ENCODE measurements at regions not wholly inside any gene's neighbourhood (a gene's known extent, or its start where the extent isn't known, plus 50 kb on each side); places are given as distances from the start of the nearest gene placed in this dataset.
"Not testable (repeated sequence)": the region's sequence is repeated elsewhere in the genome, so short reads cannot be mapped to it uniquely, and the experiment has no call there.

DNA sequence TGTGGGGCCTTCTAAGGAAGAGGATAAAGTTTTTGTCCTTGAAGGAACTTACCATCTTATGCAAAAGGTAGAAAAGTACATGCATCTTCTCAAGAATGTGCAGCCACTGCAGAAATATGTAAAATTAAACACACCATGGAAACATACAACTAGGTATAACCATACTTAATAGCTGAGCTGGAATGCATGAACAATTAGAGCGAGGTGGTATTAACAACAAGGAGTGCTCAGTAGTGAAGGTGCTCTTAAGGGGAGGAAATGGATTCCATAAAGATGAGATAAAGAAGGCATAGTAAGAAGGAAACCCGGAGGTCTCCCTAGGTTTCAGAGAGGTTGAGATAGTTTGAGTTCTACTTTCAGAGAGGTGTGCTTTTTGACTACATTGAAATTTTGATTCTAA lies 415.9 kb downstream of the NDFIP2 start:
- Histone ChIP-seq H2BK15ac (ENCODE audit: low read length) (no peak overlapping the region), H3K27me3 (ENCODE audit: control insufficient read depth in 3 of 3, insufficient read depth in 3 of 3, low read depth in 1 of 3, low read length in 3 of 3) (no peaks in the 10 kb centered on the region), H2BK5ac (ENCODE audit: low read length) (no peak overlapping the region), H3K4me2 (ENCODE audit: insufficient read depth, low read length, poor library complexity, severe bottlenecking) (no peak overlapping the region), H3K36me3 (replicated peaks in 1 of 2; ENCODE audit: control insufficient read depth in 2 of 2, insufficient read depth in 2 of 2, low read length in 2 of 2) (no peaks in the 10 kb centered on the region), H3K23ac (ENCODE audit: low read depth, low read length, poor library complexity) (no peak overlapping the region), H2AK5ac (ENCODE audit: low read depth, low read length) (no peak overlapping the region), H3K79me1 (ENCODE audit: low read depth, low read length) (no peaks in the 10 kb centered on the region), H3K9ac (ENCODE audit: low read depth, low read length, poor library complexity) (no peak overlapping the region), H2BK120ac (ENCODE audit: low read depth, low read length) (no peak overlapping the region), H2AFZ (ENCODE audit: low read length) (no peak overlapping the region), H4K8ac (ENCODE audit: low read depth, low read length) (no peak overlapping the region), H3K18ac (ENCODE audit: low read length) (no peak overlapping the region), H3K27ac (replicated peaks; ENCODE audit: low read length) (no peak overlapping the region), H3K4me1 (ENCODE audit: control insufficient read depth in 2 of 2, insufficient read depth in 1 of 2, low read depth in 1 of 2, low read length in 2 of 2) (peaks cover 0 to 3% of the 10 kb centered on the region in 2 donors), H3K9me3 (replicated peaks in 1 of 2; ENCODE audit: control insufficient read depth in 2 of 2, insufficient read depth in 1 of 2, low read depth in 1 of 2, low read length in 2 of 2) (peaks cover 0 to 4% of the 10 kb centered on the region in 2 donors), H3K14ac (ENCODE audit: low read length) (no peak overlapping the region), H4K91ac (ENCODE audit: low read depth, low read length, poor library complexity) (no peak overlapping the region), H3K4me3 (ENCODE audit: low read length in 2 of 2) (no peak overlapping the region), H3K4ac (ENCODE audit: low read length) (no peak overlapping the region), H2BK12ac (ENCODE audit: low read length) (no peak overlapping the region)
- no CpG with 5 or more reads among the region's 2 CpGs for WGBS, 2 donors (ENCODE audit: extremely low coverage in 2 of 2, insufficient read length in 2 of 2, insufficient replicate concordance in 1 of 2)
- no peak for DNase-seq (ENCODE audit: low spot score)

DNA sequence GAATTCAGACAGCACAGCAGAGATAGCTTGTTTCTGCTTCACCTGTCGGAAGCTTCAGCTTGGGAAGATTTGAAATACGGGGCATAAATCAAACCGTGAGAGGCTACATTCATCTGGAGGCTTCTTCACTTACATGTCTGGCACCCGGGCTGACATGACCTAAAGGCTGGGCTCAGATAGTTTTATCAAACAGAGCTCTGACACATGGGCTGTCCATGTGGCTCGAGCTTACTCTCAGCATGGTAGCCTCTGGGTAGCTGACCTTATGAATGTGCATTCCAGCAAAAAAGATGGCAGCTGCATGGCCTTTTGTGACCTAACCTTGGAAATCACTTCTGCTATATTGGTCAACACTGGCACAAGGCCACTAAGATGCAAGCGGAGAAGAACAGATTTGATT lies 414.5 kb downstream of the NDFIP2 start:
- no CpG with 5 or more reads among the region's 6 CpGs for WGBS, 2 donors (ENCODE audit: extremely low coverage in 2 of 2, insufficient read length in 2 of 2, insufficient replicate concordance in 1 of 2)
- H3K9me3 ChIP-seq (replicated peaks in 1 of 2; ENCODE audit: control insufficient read depth in 2 of 2, insufficient read depth in 1 of 2, low read depth in 1 of 2, low read length in 2 of 2) = peaks cover 0 to 4% of the 10 kb centered on the region in 2 donors

DNA sequence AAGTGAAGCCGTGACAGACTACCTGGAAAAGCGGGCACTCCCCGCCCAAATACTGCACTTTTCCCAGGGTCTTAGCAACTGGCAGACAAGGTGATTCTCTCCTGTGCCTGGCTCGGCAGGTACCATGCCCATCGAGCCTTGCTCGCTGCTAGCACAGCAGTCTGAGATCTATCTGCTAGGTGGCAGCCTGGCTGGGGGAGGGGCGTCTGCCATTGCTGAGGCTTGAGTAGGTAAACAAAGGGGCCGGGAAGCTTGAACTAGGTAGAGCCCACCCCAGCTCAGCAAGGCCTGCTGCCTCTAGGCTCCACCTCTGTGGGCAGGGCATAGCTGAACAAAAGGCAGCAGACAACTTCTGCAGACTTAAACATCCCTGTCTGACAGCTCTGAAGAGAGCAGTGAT lies 406.3 kb downstream of the NDFIP2 start:
- DNase-seq (ENCODE audit: low spot score); H3K9ac ChIP-seq (ENCODE audit: low read depth, low read length, poor library complexity); H2BK15ac ChIP-seq (ENCODE audit: low read length); H3K36me3 ChIP-seq (replicated peaks in 1 of 2; ENCODE audit: control insufficient read depth in 2 of 2, insufficient read depth in 2 of 2, low read length in 2 of 2); H3K27me3 ChIP-seq (ENCODE audit: control insufficient read depth in 3 of 3, insufficient read depth in 3 of 3, low read depth in 1 of 3, low read length in 3 of 3); H3K27ac ChIP-seq (replicated peaks; ENCODE audit: low read length); H2BK12ac ChIP-seq (ENCODE audit: low read length); H2BK5ac ChIP-seq (ENCODE audit: low read length); H2BK120ac ChIP-seq (ENCODE audit: low read depth, low read length); H4K91ac ChIP-seq (ENCODE audit: low read depth, low read length, poor library complexity); H3K9me3 ChIP-seq (replicated peaks in 1 of 2; ENCODE audit: control insufficient read depth in 2 of 2, insufficient read depth in 1 of 2, low read depth in 1 of 2, low read length in 2 of 2); H3K79me1 ChIP-seq (ENCODE audit: low read depth, low read length); H3K23ac ChIP-seq (ENCODE audit: low read depth, low read length, poor library complexity); H3K4ac ChIP-seq (ENCODE audit: low read length); H3K4me1 ChIP-seq (ENCODE audit: control insufficient read depth in 2 of 2, insufficient read depth in 1 of 2, low read depth in 1 of 2, low read length in 2 of 2); H4K8ac ChIP-seq (ENCODE audit: low read depth, low read length); H3K4me2 ChIP-seq (ENCODE audit: insufficient read depth, low read length, poor library complexity, severe bottlenecking); H3K14ac ChIP-seq (ENCODE audit: low read length); H3K4me3 ChIP-seq (ENCODE audit: low read length in 2 of 2): not testable (repeated sequence)
- Histone ChIP-seq H2AK5ac (ENCODE audit: low read depth, low read length) (peak overlapping the region; percentile 43), H2AFZ (ENCODE audit: low read length) (peak overlapping the region; percentile 67), H3K18ac (ENCODE audit: low read length) (peak overlapping the region; percentile 31)
- WGBS, 2 donors (ENCODE audit: extremely low coverage in 2 of 2, insufficient read length in 2 of 2, insufficient replicate concordance in 1 of 2) = no CpG with 5 or more reads among the region's 8 CpGs

More for the DNA sequence above, 414.5 kb downstream of the NDFIP2 start:
- Histone ChIP-seq H2BK5ac (ENCODE audit: low read length) (no peak overlapping the region), H3K79me1 (ENCODE audit: low read depth, low read length) (no peaks in the 10 kb centered on the region), H2AK5ac (ENCODE audit: low read depth, low read length) (no peak overlapping the region), H3K4ac (ENCODE audit: low read length) (no peak overlapping the region), H2BK15ac (ENCODE audit: low read length) (no peak overlapping the region), H2BK120ac (ENCODE audit: low read depth, low read length) (no peak overlapping the region), H3K36me3 (replicated peaks in 1 of 2; ENCODE audit: control insufficient read depth in 2 of 2, insufficient read depth in 2 of 2, low read length in 2 of 2) (no peaks in the 10 kb centered on the region), H3K9ac (ENCODE audit: low read depth, low read length, poor library complexity) (no peak overlapping the region), H4K91ac (ENCODE audit: low read depth, low read length, poor library complexity) (no peak overlapping the region), H3K27me3 (ENCODE audit: control insufficient read depth in 3 of 3, insufficient read depth in 3 of 3, low read depth in 1 of 3, low read length in 3 of 3) (no peaks in the 10 kb centered on the region), H3K14ac (ENCODE audit: low read length) (no peak overlapping the region), H4K8ac (ENCODE audit: low read depth, low read length) (no peak overlapping the region), H3K4me2 (ENCODE audit: insufficient read depth, low read length, poor library complexity, severe bottlenecking) (no peak overlapping the region), H3K23ac (ENCODE audit: low read depth, low read length, poor library complexity) (no peak overlapping the region), H3K18ac (ENCODE audit: low read length) (no peak overlapping the region), H2BK12ac (ENCODE audit: low read length) (no peak overlapping the region), H3K4me3 (ENCODE audit: low read length in 2 of 2) (no peak overlapping the region), H3K4me1 (ENCODE audit: control insufficient read depth in 2 of 2, insufficient read depth in 1 of 2, low read depth in 1 of 2, low read length in 2 of 2) (no peaks in the 10 kb centered on the region), H3K27ac (replicated peaks; ENCODE audit: low read length) (no peak overlapping the region), H2AFZ (ENCODE audit: low read length) (no peak overlapping the region)
- DNase-seq (ENCODE audit: low spot score) = no peak

DNA sequence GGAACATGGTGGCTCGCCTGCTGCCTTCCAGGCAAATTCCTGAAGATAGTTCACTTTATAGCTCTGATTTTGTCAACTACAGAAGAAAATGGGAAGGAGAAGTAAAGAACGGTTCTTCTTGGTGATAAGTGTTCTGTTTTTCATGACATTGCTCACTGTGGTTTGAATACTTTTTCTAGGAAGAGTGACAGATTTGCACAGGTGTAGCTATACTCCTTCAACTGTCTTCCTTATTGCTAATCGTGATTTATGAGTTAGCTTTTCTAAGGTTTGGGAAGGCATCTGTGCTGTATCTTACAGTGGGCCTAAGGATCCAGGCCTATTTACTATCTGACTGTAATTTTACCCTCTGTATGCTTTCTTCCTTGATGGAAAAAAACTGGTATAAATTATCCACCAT lies 405.6 kb downstream of the NDFIP2 start:
- no peak overlapping the region for H3K4me3 ChIP-seq (ENCODE audit: low read length in 2 of 2)
- no peak overlapping the region for H3K14ac ChIP-seq (ENCODE audit: low read length)
- H3K4ac ChIP-seq (ENCODE audit: low read length) = no peak overlapping the region
- H3K27me3 ChIP-seq (ENCODE audit: control insufficient read depth in 3 of 3, insufficient read depth in 3 of 3, low read depth in 1 of 3, low read length in 3 of 3) = no peaks in the 10 kb centered on the region
- no CpG with 5 or more reads among the region's 3 CpGs for WGBS, 2 donors (ENCODE audit: extremely low coverage in 2 of 2, insufficient read length in 2 of 2, insufficient replicate concordance in 1 of 2)
- no peak for DNase-seq (ENCODE audit: low spot score)
- H3K18ac ChIP-seq (ENCODE audit: low read length) = no peak overlapping the region
- H4K8ac ChIP-seq (ENCODE audit: low read depth, low read length) = no peak overlapping the region
- H3K4me2 ChIP-seq (ENCODE audit: insufficient read depth, low read length, poor library complexity, severe bottlenecking) = no peak overlapping the region
- H2BK120ac ChIP-seq (ENCODE audit: low read depth, low read length) = no peak overlapping the region
- H2BK15ac ChIP-seq (ENCODE audit: low read length) = no peak overlapping the region
- H3K79me1 ChIP-seq (ENCODE audit: low read depth, low read length) = no peaks in the 10 kb centered on the region
- H3K23ac ChIP-seq (ENCODE audit: low read depth, low read length, poor library complexity) = no peak overlapping the region
- H3K9me3 ChIP-seq (replicated peaks in 1 of 2; ENCODE audit: control insufficient read depth in 2 of 2, insufficient read depth in 1 of 2, low read depth in 1 of 2, low read length in 2 of 2) = peaks cover 0 to 2% of the 10 kb centered on the region in 2 donors
- H3K9ac ChIP-seq (ENCODE audit: low read depth, low read length, poor library complexity) = no peak overlapping the region
- H2BK12ac ChIP-seq (ENCODE audit: low read length) = no peak overlapping the region
- H2AK5ac ChIP-seq (ENCODE audit: low read depth, low read length) = no peak overlapping the region
- H3K4me1 ChIP-seq (ENCODE audit: control insufficient read depth in 2 of 2, insufficient read depth in 1 of 2, low read depth in 1 of 2, low read length in 2 of 2) = peaks cover 7 to 10% of the 10 kb centered on the region in 2 donors
- H3K27ac ChIP-seq (replicated peaks; ENCODE audit: low read length) = no peak overlapping the region
- no peaks in the 10 kb centered on the region for H3K36me3 ChIP-seq (replicated peaks in 1 of 2; ENCODE audit: control insufficient read depth in 2 of 2, insufficient read depth in 2 of 2, low read length in 2 of 2)
- no peak overlapping the region for H2BK5ac ChIP-seq (ENCODE audit: low read length)
- no peak overlapping the region for H2AFZ ChIP-seq (ENCODE audit: low read length)
- no peak overlapping the region for H4K91ac ChIP-seq (ENCODE audit: low read depth, low read length, poor library complexity)

Data from neuronal stem cell (in vitro differentiated cells).